VCaP (cell line): ENCODE measurements at regions not wholly inside any gene's neighbourhood (a gene's known extent, or its start where the extent isn't known, plus 50 kb on each side); places are given as distances from the start of the nearest gene placed in this dataset.

Experiments used
- H3K27ac ChIP-seq: fragments of 450-650 bp; 2 replicates; pipeline ENCODE4 v1.5.1; 2017
- CTCF ChIP-seq: fragments of 450-650 bp; conservative IDR thresholded peaks from 2 replicates; pipeline ENCODE4 v1.5.1; 2017; ENCODE audit warnings: mild to moderate bottlenecking, moderate library complexity

- no peak for TF ChIP-seq CTCF
- H3K27ac ChIP-seq: peak overlapping the region; percentile 99
These were observed 68.0 kb upstream of the PIM1 start for GRCh38 chr6:37101991-37102298.

GRCh38 chr6:37102299-37103168 is 67.4 kb upstream of the PIM1 start:
- TF ChIP-seq CTCF: no peak; the same call in 1 of the 2 replicates
- H3K27ac ChIP-seq: peak overlapping the region; percentile 99

GRCh38 chr6:37103169-37104039 is 66.5 kb upstream of the PIM1 start:
- TF ChIP-seq CTCF: no peak
- H3K27ac ChIP-seq: peak overlapping the region; percentile 99

GRCh38 chr6:37104824-37105147 is 65.2 kb upstream of the PIM1 start:
- H3K27ac ChIP-seq: peak overlapping the region; percentile 99

GRCh38 chr6:37105148-37106050 is 64.6 kb upstream of the PIM1 start:
- H3K27ac ChIP-seq: peak overlapping the region; percentile 99
- TF ChIP-seq CTCF: no peak

More at GRCh38 chr6:37104824-37105147, 65.2 kb upstream of the PIM1 start:
- no peak for TF ChIP-seq CTCF

- no peak for TF ChIP-seq CTCF
- H3K27ac ChIP-seq: peak overlapping the region; percentile 99
These were observed 63.9 kb upstream of the PIM1 start for GRCh38 chr6:37106051-37106363.

GRCh38 chr6:37106554-37106953 is 63.4 kb upstream of the PIM1 start:
- peak overlapping the region; percentile 99 for H3K27ac ChIP-seq
- TF ChIP-seq CTCF: no peak
